HepG2 (cell line): ENCODE measurements at regions not wholly inside any gene's neighbourhood (a gene's known extent, or its start where the extent isn't known, plus 50 kb on each side); places are given as distances from the start of the nearest gene placed in this dataset.

Source experiments
- ATAC-seq: fragments of 200-7000 bp; cut with Tn5 transposase; 3 replicates; pipeline ENCODE4 v1.9.1; 2020; ENCODE audit warnings: mild to moderate bottlenecking, moderate library complexity
- BruUV-seq: library from RNA; stranded (reverse); fragments of 400-500 nt; replicated peaks from 2 replicates; lab custom pipeline; 2021; lab: Mats Ljungman, UMichigan
- CTCF ChIA-PET: fragments of 300-600 bp; formaldehyde crosslinking; extraction: SDS; loops from one replicate; lab custom pipeline; 2021; ENCODE audit warnings: low total read pairs, inconsistent platforms, low intra/inter-chr PET ratio; lab: Yijun Ruan, JAX
- POLR2A ChIA-PET: fragments of 350-600 bp; sonication (Branson Sonifier 250); formaldehyde crosslinking; loops from one replicate; lab custom pipeline; 2020; ENCODE audit warnings: antibody characterized with exemption, inconsistent platforms; lab: Yijun Ruan, JAX
- DNase-seq: peaks from one replicate; pipeline ENCODE4 v3.0.0-alpha.2; 2015; ENCODE audit warnings: low spot score
- FAIRE-seq: peaks from 3 replicates; lab custom pipeline; 2011; peaks lifted over from hg19 to GRCh38; lab: Jason Lieb, UNC
- H2AFZ ChIP-seq: one replicate; pipeline ENCODE4 v1.6.1; 2011; ENCODE audit warnings: low read length, inconsistent platforms
- H3K27ac ChIP-seq: fragments of 300-600 bp; 3 replicates; pipeline ENCODE4 v1.8.0; 2011; ENCODE audit warnings: mixed run types, mild to moderate bottlenecking, mixed read lengths, low read length, inconsistent platforms; ENCODE audit not compliant: insufficient read depth; ENCODE audit errors: extremely low read length
- H3K27me3 ChIP-seq, 2 experiments: fragments of 200-600 bp in 1 of 2; 2 replicates in 1 of 2; 3 replicates in 1 of 2; pipeline versions ENCODE4 v1.6.0 to v1.8.0; 2011; ENCODE audit warnings: low read length in 2 of 2, mild to moderate bottlenecking in 2 of 2, moderate library complexity in 2 of 2, inconsistent platforms in 1 of 2; ENCODE audit not compliant: insufficient read depth in 2 of 2, control insufficient read depth in 1 of 2
- H3K36me3 ChIP-seq, 2 experiments: fragments of 200-600 bp in 1 of 2; replicated peaks in 1 of 2; 2 replicates in 1 of 2; 3 replicates in 1 of 2; pipeline versions ENCODE4 v1.5.1 to v1.8.0; 2011; ENCODE audit warnings: low read length in 2 of 2, inconsistent platforms in 1 of 2; ENCODE audit not compliant: insufficient read depth in 2 of 2, control insufficient read depth in 1 of 2
- H3K4me1 ChIP-seq: 2 replicates; pipeline ENCODE4 v1.5.1; 2012; ENCODE audit warnings: low read length, inconsistent platforms; ENCODE audit not compliant: insufficient read depth
- H3K4me2 ChIP-seq: 2 replicates; pipeline ENCODE4 v1.6.0; 2011; ENCODE audit warnings: low read depth, low read length, inconsistent platforms
- H3K4me3 ChIP-seq, 3 experiments: fragments of 200-600 bp in 1 of 3; sonication (generic), shearing (Covaris generic) in 1 of 3; replicated peaks in 1 of 3; 2 replicates each; pipeline ENCODE4 v1.5.1; 2011 to 2016; ENCODE audit warnings: low read length in 3 of 3, inconsistent platforms in 2 of 3, low read depth in 2 of 3, mild to moderate bottlenecking in 2 of 3, control low read depth in 1 of 3, mixed read lengths in 1 of 3; ENCODE audit not compliant: insufficient read depth in 1 of 3
- H3K79me2 ChIP-seq: one replicate; pipeline ENCODE4 v1.6.1; 2011; ENCODE audit warnings: low read length, inconsistent platforms; ENCODE audit not compliant: insufficient read depth
- H3K9ac ChIP-seq: 2 replicates; pipeline ENCODE4 v1.6.0; 2011; ENCODE audit warnings: mild to moderate bottlenecking, low read depth, low read length, inconsistent platforms; ENCODE audit not compliant: insufficient read depth
- H3K9me3 ChIP-seq: 2 replicates; pipeline ENCODE4 v1.5.1; 2012; ENCODE audit warnings: mild to moderate bottlenecking, low read length
- H4K20me1 ChIP-seq: 2 replicates; pipeline ENCODE4 v1.6.0; 2011; ENCODE audit warnings: inconsistent platforms, mild to moderate bottlenecking, low read length, moderate library complexity; ENCODE audit not compliant: insufficient read depth
- ELF1 ChIP-seq: sonication (generic); formaldehyde crosslinking; IDR thresholded peaks from 2 replicates; pipeline ENCODE4 v1.4.0; 2020; ENCODE audit warnings: missing genetic modification reagents
- FOXO1 ChIP-seq: sonication (generic); formaldehyde crosslinking; IDR thresholded peaks from 2 replicates; pipeline ENCODE4 v1.4.0; 2020; ENCODE audit warnings: missing genetic modification reagents
- PAF1 ChIP-seq: IDR thresholded peaks from 2 replicates; pipeline ENCODE4 v1.6.1; 2016; ENCODE audit warnings: missing genetic modification reagents, missing compliant biosample characterization
- ZBTB49 ChIP-seq: sonication (generic); formaldehyde crosslinking; IDR thresholded peaks from 2 replicates; pipeline ENCODE4 v1.4.0; 2020; ENCODE audit warnings: missing genetic modification reagents, borderline replicate concordance
- ZNF687 ChIP-seq: sonication (generic); formaldehyde crosslinking; IDR thresholded peaks from 2 replicates; pipeline ENCODE4 v1.5.1; 2020; ENCODE audit warnings: mild to moderate bottlenecking, missing genetic modification reagents, moderate library complexity
- ZSCAN31 ChIP-seq: sonication (generic); formaldehyde crosslinking; IDR thresholded peaks from 2 replicates; pipeline ENCODE4 v1.5.0; 2020; ENCODE audit warnings: low read depth, mild to moderate bottlenecking, missing genetic modification reagents
- WGBS: methylation state at CpG from one replicate; pipeline ENCODE4 v1.1.6; 2017; ENCODE audit warnings: low lambda C conversion rate; 5-methylcytosine and 5-hydroxymethylcytosine counted together
- in situ Hi-C: cut with HindIII; loops from 2 replicates; pipeline ENCODE4 v1.10.0; 2017; ENCODE audit warnings: low pct_unique_long_range_greater_than_20kb; ENCODE audit not compliant: extremely low pct_ligation_motif_present
- intact Hi-C: fragments of 100-400 bp; cut with micrococcal nuclease; formaldehyde crosslinking; loops from one replicate; pipeline ENCODE4 v1.10.0; 2022; ENCODE audit not compliant: unreplicated experiment

- peak; percentile 44 for TF ChIP-seq ZNF687 (CRISPR knock-in tag)
Observed at GRCh38 chr11:71193431-71193830, 58.9 kb downstream of the SHANK2 start (continued).

- in situ Hi-C loops (no loop called here), intact Hi-C loops (no loop called here)
- H3K4me3 ChIP-seq: no peak overlapping the region
- 98% methylated on average over 3 of the region's 3 CpGs for WGBS
- H4K20me1 ChIP-seq: peaks cover 19% of the 10 kb centered on the region; the same call in 1 of the 2 replicates
- no peak overlapping the region for H3K27ac ChIP-seq
- H3K4me1 ChIP-seq: peaks cover 26% of the 10 kb centered on the region
- CTCF ChIA-PET: no interaction called here
- ATAC-seq: no peak
- no peak overlapping the region for H3K9ac ChIP-seq
- BruUV-seq: no TSS peak
- DNase-seq: no peak
- peaks cover 28% of the 10 kb centered on the region for H3K79me2 ChIP-seq
- POLR2A ChIA-PET: no interaction called here
- H2AFZ ChIP-seq: no peak overlapping the region
- H3K9me3 ChIP-seq: no peaks in the 10 kb centered on the region
- no peak overlapping the region for H3K4me2 ChIP-seq
- H3K27me3 ChIP-seq: no peaks in the 10 kb centered on the region
- peaks cover 18 to 52% of the 10 kb centered on the region in 2 experiments; a peak in 4 of 5 replicates for H3K36me3 ChIP-seq
- no peak for FAIRE-seq
- no peak for TF ChIP-seq ZBTB49 (CRISPR knock-in tag)
- no peak for TF ChIP-seq ELF1
- no peak for TF ChIP-seq FOXO1 (CRISPR knock-in tag)
- no peak for TF ChIP-seq ZSCAN31
- no peak for TF ChIP-seq PAF1 (CRISPR knock-in tag)
- TF ChIP-seq, all 625 proteins: peak for 0
Observed at GRCh38 chr11:71192629-71193028, 59.7 kb downstream of the SHANK2 start.
